A549 (cell line): ENCODE measurements at regions not wholly inside any gene's neighbourhood (a gene's known extent, or its start where the extent isn't known, plus 50 kb on each side); places are given as distances from the start of the nearest gene placed in this dataset.
A peak's percentile ranks its signal among the peaks of the same experiment; 100 is the strongest.

Source experiments
- EP300 ChIP-seq, 2 experiments: fragments of >200 bp; sonication (Bioruptor Twin); formaldehyde crosslinking; IDR thresholded peaks; 2 replicates in 1 of 2; 3 replicates in 1 of 2; pipeline ENCODE4 v1.6.1; 2016 to 2017
- KDM1A ChIP-seq: fragments of 200-600 bp; sonication (generic); IDR thresholded peaks from 2 replicates; pipeline ENCODE4 v1.6.1; 2016; ENCODE audit warnings: low read depth, mild to moderate bottlenecking
- MYC ChIP-seq: IDR thresholded peaks from 2 replicates; pipeline ENCODE4 v1.6.1; 2012; ENCODE audit warnings: mild to moderate bottlenecking, inconsistent platforms, low read length, improper control_type of control experiment, borderline replicate concordance
- PBX3 ChIP-seq: IDR thresholded peaks from 2 replicates; pipeline ENCODE4 v1.6.1; 2012
- POLR2A ChIP-seq: IDR thresholded peaks from 2 replicates; pipeline ENCODE4 v1.6.1; 2012; ENCODE audit warnings: mild to moderate bottlenecking, low read length
- ZSCAN20 ChIP-seq: fragments of 250-450 bp; sonication (Bioruptor Pico); IDR thresholded peaks from 2 replicates; pipeline ENCODE4 v1.8.0; 2022; ENCODE audit warnings: mild to moderate bottlenecking, moderate library complexity
- TF ChIP-seq, protein P1 (sequence below): fragments of 200-600 bp; sonication (generic); IDR thresholded peaks from 2 replicates; pipeline ENCODE4 v1.6.1; 2016; ENCODE audit warnings: antibody characterized with exemption, mild to moderate bottlenecking, moderate library complexity
- TF ChIP-seq, protein P2 (sequence below): fragments of >200 bp; sonication (Bioruptor Twin); formaldehyde crosslinking; IDR thresholded peaks from 3 replicates; pipeline ENCODE4 v1.5.1; 2016

DNA sequence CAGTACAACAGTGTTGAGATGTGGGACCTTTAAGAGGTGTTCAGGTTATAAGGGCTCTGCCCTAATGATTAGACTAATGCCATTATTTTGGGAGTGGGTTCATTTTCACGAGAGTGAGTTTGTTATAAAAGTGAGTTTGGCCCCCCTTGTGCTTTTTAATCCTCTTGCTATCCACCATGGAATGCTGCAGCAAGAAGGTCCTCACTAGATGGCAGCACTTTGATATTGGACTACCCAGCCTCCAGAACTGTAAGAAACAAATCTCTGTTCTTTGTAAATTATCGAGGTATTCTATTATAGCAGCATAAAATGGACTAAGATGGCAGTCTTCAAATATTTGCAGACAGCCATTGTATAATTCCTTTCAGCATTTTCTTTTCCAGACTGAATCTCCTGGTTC, 212.4 kb downstream of the LRRC70 start:
- TF ChIP-seq MYC = no peak
- TF ChIP-seq, protein P1, sequence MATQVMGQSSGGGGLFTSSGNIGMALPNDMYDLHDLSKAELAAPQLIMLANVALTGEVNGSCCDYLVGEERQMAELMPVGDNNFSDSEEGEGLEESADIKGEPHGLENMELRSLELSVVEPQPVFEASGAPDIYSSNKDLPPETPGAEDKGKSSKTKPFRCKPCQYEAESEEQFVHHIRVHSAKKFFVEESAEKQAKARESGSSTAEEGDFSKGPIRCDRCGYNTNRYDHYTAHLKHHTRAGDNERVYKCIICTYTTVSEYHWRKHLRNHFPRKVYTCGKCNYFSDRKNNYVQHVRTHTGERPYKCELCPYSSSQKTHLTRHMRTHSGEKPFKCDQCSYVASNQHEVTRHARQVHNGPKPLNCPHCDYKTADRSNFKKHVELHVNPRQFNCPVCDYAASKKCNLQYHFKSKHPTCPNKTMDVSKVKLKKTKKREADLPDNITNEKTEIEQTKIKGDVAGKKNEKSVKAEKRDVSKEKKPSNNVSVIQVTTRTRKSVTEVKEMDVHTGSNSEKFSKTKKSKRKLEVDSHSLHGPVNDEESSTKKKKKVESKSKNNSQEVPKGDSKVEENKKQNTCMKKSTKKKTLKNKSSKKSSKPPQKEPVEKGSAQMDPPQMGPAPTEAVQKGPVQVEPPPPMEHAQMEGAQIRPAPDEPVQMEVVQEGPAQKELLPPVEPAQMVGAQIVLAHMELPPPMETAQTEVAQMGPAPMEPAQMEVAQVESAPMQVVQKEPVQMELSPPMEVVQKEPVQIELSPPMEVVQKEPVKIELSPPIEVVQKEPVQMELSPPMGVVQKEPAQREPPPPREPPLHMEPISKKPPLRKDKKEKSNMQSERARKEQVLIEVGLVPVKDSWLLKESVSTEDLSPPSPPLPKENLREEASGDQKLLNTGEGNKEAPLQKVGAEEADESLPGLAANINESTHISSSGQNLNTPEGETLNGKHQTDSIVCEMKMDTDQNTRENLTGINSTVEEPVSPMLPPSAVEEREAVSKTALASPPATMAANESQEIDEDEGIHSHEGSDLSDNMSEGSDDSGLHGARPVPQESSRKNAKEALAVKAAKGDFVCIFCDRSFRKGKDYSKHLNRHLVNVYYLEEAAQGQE = no peak
- no peak for TF ChIP-seq EP300 (IDR thresholded peaks at IDR 0.05)
- TF ChIP-seq, protein P2, sequence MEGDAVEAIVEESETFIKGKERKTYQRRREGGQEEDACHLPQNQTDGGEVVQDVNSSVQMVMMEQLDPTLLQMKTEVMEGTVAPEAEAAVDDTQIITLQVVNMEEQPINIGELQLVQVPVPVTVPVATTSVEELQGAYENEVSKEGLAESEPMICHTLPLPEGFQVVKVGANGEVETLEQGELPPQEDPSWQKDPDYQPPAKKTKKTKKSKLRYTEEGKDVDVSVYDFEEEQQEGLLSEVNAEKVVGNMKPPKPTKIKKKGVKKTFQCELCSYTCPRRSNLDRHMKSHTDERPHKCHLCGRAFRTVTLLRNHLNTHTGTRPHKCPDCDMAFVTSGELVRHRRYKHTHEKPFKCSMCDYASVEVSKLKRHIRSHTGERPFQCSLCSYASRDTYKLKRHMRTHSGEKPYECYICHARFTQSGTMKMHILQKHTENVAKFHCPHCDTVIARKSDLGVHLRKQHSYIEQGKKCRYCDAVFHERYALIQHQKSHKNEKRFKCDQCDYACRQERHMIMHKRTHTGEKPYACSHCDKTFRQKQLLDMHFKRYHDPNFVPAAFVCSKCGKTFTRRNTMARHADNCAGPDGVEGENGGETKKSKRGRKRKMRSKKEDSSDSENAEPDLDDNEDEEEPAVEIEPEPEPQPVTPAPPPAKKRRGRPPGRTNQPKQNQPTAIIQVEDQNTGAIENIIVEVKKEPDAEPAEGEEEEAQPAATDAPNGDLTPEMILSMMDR = peak; percentile 44
- TF ChIP-seq POLR2A = no peak
- no peak for TF ChIP-seq PBX3
- TF ChIP-seq ZSCAN20 (CRISPR knock-in tag) = no peak
- no peak for TF ChIP-seq KDM1A
